ENCODE measurements at regions not wholly inside any gene's neighbourhood (a gene's known extent, or its start where the extent isn't known, plus 50 kb on each side); places are given as distances from the start of the nearest gene placed in this dataset.

DNA sequence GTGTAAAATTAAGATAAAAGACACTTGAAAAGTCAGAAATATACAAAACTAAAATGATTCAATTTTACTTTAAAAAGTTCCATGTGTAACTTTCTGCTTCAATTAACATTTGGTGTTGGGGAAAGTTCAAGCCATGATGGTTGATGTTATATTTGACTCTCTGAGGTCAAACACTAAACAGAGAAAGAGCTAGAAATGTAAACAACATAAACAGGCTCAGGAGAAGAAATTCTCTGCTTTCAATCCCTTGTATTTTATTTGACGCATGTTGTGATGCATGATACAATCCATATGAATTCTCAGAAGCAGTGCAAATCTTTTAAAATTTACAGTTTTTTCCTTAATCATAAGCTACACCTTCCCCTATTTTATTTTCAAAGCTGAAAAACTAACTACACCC lies 822.4 kb downstream of the PCDH18 start:
- intact Hi-C loops (cut with micrococcal nuclease): no loop called here
- no peak for DNase-seq
- H3K4me3 ChIP-seq (replicated peaks in 1 of 3; ENCODE audit: low read depth in 2 of 3, low read length in 3 of 3): no peak overlapping the region
- Mint-ChIP-seq H3K36me3 (no peaks in the 10 kb centered on the region), H3K4me3 (no peak overlapping the region), H3K27me3 (ENCODE audit: low read depth in 3 of 3) (no peaks in the 10 kb centered on the region), H3K4me1 (no peaks in the 10 kb centered on the region), H3K27ac (no peak overlapping the region), H3K9me3 (peaks cover 0 to 3% (median 0%) of the 10 kb centered on the region in 7 donors)
- no peak overlapping the region for H3K27ac ChIP-seq (ENCODE audit: low read depth in 1 of 2, low read length in 2 of 2)
- no peaks in the 10 kb centered on the region for H3K9me3 ChIP-seq (replicated peaks in 1 of 2; ENCODE audit: control insufficient read depth in 1 of 2, insufficient read depth in 1 of 2, low read length in 2 of 2)
- no peaks in the 10 kb centered on the region for H3K27me3 ChIP-seq (ENCODE audit: control insufficient read depth in 2 of 2, insufficient read depth in 2 of 2, low read length in 2 of 2)
- H3K9ac ChIP-seq (ENCODE audit: insufficient read depth, low read length, poor library complexity, severe bottlenecking): no peak overlapping the region
- no peaks in the 10 kb centered on the region for H3K79me2 ChIP-seq (ENCODE audit: insufficient read depth, low read length)
- TF ChIP-seq, protein P1, sequence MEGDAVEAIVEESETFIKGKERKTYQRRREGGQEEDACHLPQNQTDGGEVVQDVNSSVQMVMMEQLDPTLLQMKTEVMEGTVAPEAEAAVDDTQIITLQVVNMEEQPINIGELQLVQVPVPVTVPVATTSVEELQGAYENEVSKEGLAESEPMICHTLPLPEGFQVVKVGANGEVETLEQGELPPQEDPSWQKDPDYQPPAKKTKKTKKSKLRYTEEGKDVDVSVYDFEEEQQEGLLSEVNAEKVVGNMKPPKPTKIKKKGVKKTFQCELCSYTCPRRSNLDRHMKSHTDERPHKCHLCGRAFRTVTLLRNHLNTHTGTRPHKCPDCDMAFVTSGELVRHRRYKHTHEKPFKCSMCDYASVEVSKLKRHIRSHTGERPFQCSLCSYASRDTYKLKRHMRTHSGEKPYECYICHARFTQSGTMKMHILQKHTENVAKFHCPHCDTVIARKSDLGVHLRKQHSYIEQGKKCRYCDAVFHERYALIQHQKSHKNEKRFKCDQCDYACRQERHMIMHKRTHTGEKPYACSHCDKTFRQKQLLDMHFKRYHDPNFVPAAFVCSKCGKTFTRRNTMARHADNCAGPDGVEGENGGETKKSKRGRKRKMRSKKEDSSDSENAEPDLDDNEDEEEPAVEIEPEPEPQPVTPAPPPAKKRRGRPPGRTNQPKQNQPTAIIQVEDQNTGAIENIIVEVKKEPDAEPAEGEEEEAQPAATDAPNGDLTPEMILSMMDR (IDR thresholded peaks at IDR 0.05): no peak
- no peak overlapping the region for H2AFZ ChIP-seq (ENCODE audit: insufficient read depth, low read depth, low read length, poor library complexity, severe bottlenecking)
- H3K4me2 ChIP-seq (replicated peaks; ENCODE audit: extremely low read depth, low read length, poor library complexity, severe bottlenecking): no peak overlapping the region
- no peaks in the 10 kb centered on the region for H4K20me1 ChIP-seq (ENCODE audit: insufficient read depth, low read length)
- whole genome bisulfite sequencing (ENCODE audit: insufficient coverage): no CpG with 5 or more reads among the region's 1 CpG
- H3K4me1 ChIP-seq (ENCODE audit: control insufficient read depth in 1 of 2, insufficient read depth in 2 of 2, low read length in 2 of 2): no peaks in the 10 kb centered on the region
- no peaks in the 10 kb centered on the region for H3K36me3 ChIP-seq (replicated peaks in 1 of 2; ENCODE audit: control insufficient read depth in 1 of 2, insufficient read depth in 2 of 2, low read length in 2 of 2)

DNA sequence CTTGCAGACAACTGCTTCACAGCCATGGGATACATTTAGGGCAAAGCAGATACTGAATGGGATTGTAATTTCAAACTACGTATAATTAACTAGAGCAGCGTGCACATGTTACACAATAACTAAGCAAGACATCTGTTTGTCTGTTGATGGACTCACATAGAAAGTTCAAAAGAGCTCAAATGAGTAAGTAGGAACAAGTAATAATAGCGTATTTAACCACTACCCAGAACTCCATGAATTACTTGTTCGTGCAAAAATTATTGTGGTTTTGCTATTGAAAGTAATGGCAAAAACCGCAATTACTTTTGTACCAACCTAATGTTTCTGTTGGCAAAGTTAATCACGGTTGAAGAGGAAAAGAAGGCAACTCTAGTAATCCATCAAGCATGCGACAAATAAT lies 825.4 kb downstream of the PCDH18 start:
- H3K4me2 ChIP-seq (replicated peaks; ENCODE audit: extremely low read depth, low read length, poor library complexity, severe bottlenecking): no peak overlapping the region
- no peaks in the 10 kb centered on the region for H3K9me3 ChIP-seq (replicated peaks in 1 of 2; ENCODE audit: control insufficient read depth in 1 of 2, insufficient read depth in 1 of 2, low read length in 2 of 2)
- no peak overlapping the region for H3K9ac ChIP-seq (ENCODE audit: insufficient read depth, low read length, poor library complexity, severe bottlenecking)
- Mint-ChIP-seq H3K9me3 (peaks cover 0 to 3% (median 0%) of the 10 kb centered on the region in 7 donors), H3K4me3 (no peak overlapping the region), H3K27me3 (ENCODE audit: low read depth in 3 of 3) (no peaks in the 10 kb centered on the region), H3K36me3 (no peaks in the 10 kb centered on the region), H3K27ac (no peak overlapping the region), H3K4me1 (no peaks in the 10 kb centered on the region)
- H3K36me3 ChIP-seq (replicated peaks in 1 of 2; ENCODE audit: control insufficient read depth in 1 of 2, insufficient read depth in 2 of 2, low read length in 2 of 2): no peaks in the 10 kb centered on the region
- no CpG with 5 or more reads among the region's 7 CpGs for WGBS (ENCODE audit: insufficient coverage)
- H2AFZ ChIP-seq (ENCODE audit: insufficient read depth, low read depth, low read length, poor library complexity, severe bottlenecking): no peak overlapping the region
- H3K27me3 ChIP-seq (ENCODE audit: control insufficient read depth in 2 of 2, insufficient read depth in 2 of 2, low read length in 2 of 2): no peaks in the 10 kb centered on the region
- H3K27ac ChIP-seq (ENCODE audit: low read depth in 1 of 2, low read length in 2 of 2): no peak overlapping the region
- no peaks in the 10 kb centered on the region for H4K20me1 ChIP-seq (ENCODE audit: insufficient read depth, low read length)
- no peaks in the 10 kb centered on the region for H3K79me2 ChIP-seq (ENCODE audit: insufficient read depth, low read length)
- no peak for DNase-seq
- H3K4me3 ChIP-seq (replicated peaks in 1 of 3; ENCODE audit: low read depth in 2 of 3, low read length in 3 of 3): no peak overlapping the region
- H3K4me1 ChIP-seq (ENCODE audit: control insufficient read depth in 1 of 2, insufficient read depth in 2 of 2, low read length in 2 of 2): no peaks in the 10 kb centered on the region
- TF ChIP-seq, protein P1 (IDR thresholded peaks at IDR 0.05): no peak
- intact Hi-C loops (cut with micrococcal nuclease): no loop called here
